ENCODE measurements at regions not wholly inside any gene's neighbourhood (a gene's known extent, or its start where the extent isn't known, plus 50 kb on each side); places are given as distances from the start of the nearest gene placed in this dataset.

GRCh38 chr7:4436361-4436895 is 245.7 kb upstream of the FOXK1 start:
- Histone ChIP-seq H3K27me3 (ENCODE audit: control insufficient read depth in 5 of 5, insufficient read depth in 4 of 5, low read length in 5 of 5) (peaks cover 0 to 3% (median 0%) of the 10 kb centered on the region in 5 donors), H3K27ac (ENCODE audit: low read depth, low read length) (no peak overlapping the region), H3K9ac (ENCODE audit: low read length in 5 of 5) (no peak overlapping the region), H3K9me3 (ENCODE audit: control insufficient read depth in 5 of 5, low read length in 5 of 5) (peaks cover 0 to 4% (median 0%) of the 10 kb centered on the region in 5 donors), H3K4me3 (ENCODE audit: low read depth in 1 of 5, low read length in 5 of 5) (no peak overlapping the region), H3K36me3 (ENCODE audit: control insufficient read depth in 5 of 5, insufficient read depth in 5 of 5, low read length in 5 of 5) (no peaks in the 10 kb centered on the region), H3K4me1 (ENCODE audit: control insufficient read depth in 5 of 5, insufficient read depth in 5 of 5, low read length in 5 of 5) (peaks cover 0 to 10% (median 3%) of the 10 kb centered on the region in 5 donors)

- Histone ChIP-seq H3K4me3 (ENCODE audit: low read depth in 1 of 5, low read length in 5 of 5) (no peak overlapping the region), H3K27ac (ENCODE audit: low read depth, low read length) (no peak overlapping the region), H3K9ac (ENCODE audit: low read length in 5 of 5) (no peak overlapping the region), H3K36me3 (ENCODE audit: control insufficient read depth in 5 of 5, insufficient read depth in 5 of 5, low read length in 5 of 5) (no peaks in the 10 kb centered on the region), H3K27me3 (ENCODE audit: control insufficient read depth in 5 of 5, insufficient read depth in 4 of 5, low read length in 5 of 5) (peaks cover 0 to 3% (median 0%) of the 10 kb centered on the region in 5 donors), H3K4me1 (ENCODE audit: control insufficient read depth in 5 of 5, insufficient read depth in 5 of 5, low read length in 5 of 5) (peaks cover 0 to 10% (median 3%) of the 10 kb centered on the region in 5 donors), H3K9me3 (ENCODE audit: control insufficient read depth in 5 of 5, low read length in 5 of 5) (peaks cover 0 to 2% (median 0%) of the 10 kb centered on the region in 5 donors)
These were observed 245.2 kb upstream of the FOXK1 start for GRCh38 chr7:4436936-4437335.

GRCh38 chr7:4437916-4438315 is 244.2 kb upstream of the FOXK1 start:
- no peak overlapping the region for H3K27ac ChIP-seq (ENCODE audit: low read depth, low read length)
- H3K27me3 ChIP-seq (ENCODE audit: control insufficient read depth in 5 of 5, insufficient read depth in 4 of 5, low read length in 5 of 5), result peaks cover 0 to 3% (median 0%) of the 10 kb centered on the region in 5 donors
- H3K9ac ChIP-seq (ENCODE audit: low read length in 5 of 5), result no peak overlapping the region
- H3K36me3 ChIP-seq (ENCODE audit: control insufficient read depth in 5 of 5, insufficient read depth in 5 of 5, low read length in 5 of 5), result no peaks in the 10 kb centered on the region
- no peak overlapping the region for H3K4me3 ChIP-seq (ENCODE audit: low read depth in 1 of 5, low read length in 5 of 5)
- peaks cover 0 to 10% (median 3%) of the 10 kb centered on the region in 5 donors for H3K4me1 ChIP-seq (ENCODE audit: control insufficient read depth in 5 of 5, insufficient read depth in 5 of 5, low read length in 5 of 5)
- no peaks in the 10 kb centered on the region for H3K9me3 ChIP-seq (ENCODE audit: control insufficient read depth in 5 of 5, low read length in 5 of 5)

DNA sequence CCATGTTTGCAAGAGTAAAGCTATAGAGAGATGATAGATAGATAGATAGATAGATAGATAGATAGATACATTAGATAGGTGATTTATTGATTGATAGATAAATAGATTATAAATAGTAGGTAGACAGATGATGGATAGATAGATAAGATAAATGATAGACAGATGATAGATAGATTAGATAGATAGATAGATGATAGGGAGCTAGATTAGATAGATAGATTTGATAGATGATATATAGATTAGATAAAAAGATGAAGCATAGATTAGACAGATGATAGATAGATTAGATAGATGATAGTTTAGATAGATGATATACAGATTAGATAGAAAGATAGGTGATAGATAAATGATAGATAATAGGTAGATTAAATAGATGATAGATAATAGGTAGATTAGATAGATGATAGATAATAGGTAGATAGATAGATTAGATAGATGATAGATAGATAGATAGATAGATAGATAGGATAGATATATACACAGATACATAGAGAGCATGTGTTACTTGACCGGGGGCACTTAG is 243.3 kb upstream of the FOXK1 start:
- no peaks in the 10 kb centered on the region for H3K9me3 ChIP-seq (ENCODE audit: control insufficient read depth in 5 of 5, low read length in 5 of 5)
- H3K4me3 ChIP-seq (ENCODE audit: low read depth in 1 of 5, low read length in 5 of 5), result no peak overlapping the region
- H3K4me1 ChIP-seq (ENCODE audit: control insufficient read depth in 5 of 5, insufficient read depth in 5 of 5, low read length in 5 of 5), result peaks cover 0 to 10% (median 3%) of the 10 kb centered on the region in 5 donors
- H3K9ac ChIP-seq (ENCODE audit: low read length in 5 of 5), result no peak overlapping the region
- no peaks in the 10 kb centered on the region for H3K36me3 ChIP-seq (ENCODE audit: control insufficient read depth in 5 of 5, insufficient read depth in 5 of 5, low read length in 5 of 5)
- H3K27me3 ChIP-seq (ENCODE audit: control insufficient read depth in 5 of 5, insufficient read depth in 4 of 5, low read length in 5 of 5), result peaks cover 0 to 3% (median 0%) of the 10 kb centered on the region in 5 donors
- H3K27ac ChIP-seq (ENCODE audit: low read depth, low read length), result no peak overlapping the region

GRCh38 chr7:4439444-4439843 is 242.7 kb upstream of the FOXK1 start:
- Histone ChIP-seq H3K4me3 (ENCODE audit: low read depth in 1 of 5, low read length in 5 of 5) (no peak overlapping the region), H3K36me3 (ENCODE audit: control insufficient read depth in 5 of 5, insufficient read depth in 5 of 5, low read length in 5 of 5) (no peaks in the 10 kb centered on the region), H3K9me3 (ENCODE audit: control insufficient read depth in 5 of 5, low read length in 5 of 5) (no peaks in the 10 kb centered on the region), H3K27me3 (ENCODE audit: control insufficient read depth in 5 of 5, insufficient read depth in 4 of 5, low read length in 5 of 5) (peaks cover 0 to 3% (median 0%) of the 10 kb centered on the region in 5 donors), H3K9ac (ENCODE audit: low read length in 5 of 5) (no peak overlapping the region), H3K27ac (ENCODE audit: low read depth, low read length) (no peak overlapping the region), H3K4me1 (ENCODE audit: control insufficient read depth in 5 of 5, insufficient read depth in 5 of 5, low read length in 5 of 5) (peaks cover 0 to 6% (median 0%) of the 10 kb centered on the region in 5 donors)

DNA sequence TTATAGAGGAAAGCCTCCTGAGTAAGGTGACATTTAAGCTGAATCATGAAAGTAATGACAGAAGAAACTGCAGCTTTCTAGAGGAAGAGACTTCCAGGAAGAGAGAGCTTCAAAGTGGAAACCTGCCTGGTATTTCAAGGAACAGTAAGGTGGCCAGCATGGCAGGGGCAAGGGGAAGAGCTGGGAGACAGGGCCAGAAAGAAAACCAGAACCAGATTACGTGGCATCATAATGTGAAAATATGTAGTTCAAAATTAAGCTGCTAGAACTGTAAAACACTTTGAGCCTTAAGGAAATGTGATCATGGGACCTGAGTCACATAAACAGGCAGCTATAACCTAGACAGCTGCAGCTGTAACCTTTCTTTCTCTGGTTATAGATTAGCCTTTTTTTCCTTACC is 238.0 kb upstream of the FOXK1 start:
- Histone ChIP-seq H3K9ac (ENCODE audit: low read length in 5 of 5) (no peak overlapping the region), H3K27ac (ENCODE audit: low read depth, low read length) (no peak overlapping the region)

DNA sequence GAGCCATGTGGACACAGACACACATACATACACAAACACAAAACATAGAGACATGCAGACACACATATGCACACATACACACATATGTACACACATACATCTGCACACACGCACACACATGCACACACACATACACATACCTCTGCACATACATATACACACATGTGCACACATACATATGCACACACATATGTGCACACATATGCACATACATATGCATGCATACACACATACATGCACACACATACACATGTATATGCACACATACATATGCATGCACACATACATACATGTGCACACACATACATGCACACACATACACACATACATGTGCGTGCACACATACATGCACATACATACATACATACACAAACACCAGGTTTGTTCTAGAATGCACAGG is 236.3 kb upstream of the FOXK1 start:
- Histone ChIP-seq H3K4me1 (ENCODE audit: control insufficient read depth in 5 of 5, insufficient read depth in 5 of 5, low read length in 5 of 5) (no peaks in the 10 kb centered on the region), H3K4me3 (ENCODE audit: low read depth in 1 of 5, low read length in 5 of 5) (no peak overlapping the region), H3K9ac (ENCODE audit: low read length in 5 of 5) (no peak overlapping the region), H3K36me3 (ENCODE audit: control insufficient read depth in 5 of 5, insufficient read depth in 5 of 5, low read length in 5 of 5) (no peaks in the 10 kb centered on the region), H3K27ac (ENCODE audit: low read depth, low read length) (no peak overlapping the region), H3K27me3 (ENCODE audit: control insufficient read depth in 5 of 5, insufficient read depth in 4 of 5, low read length in 5 of 5) (no peaks in the 10 kb centered on the region), H3K9me3 (ENCODE audit: control insufficient read depth in 5 of 5, low read length in 5 of 5) (peaks cover 0 to 4% (median 0%) of the 10 kb centered on the region in 5 donors)

More for the DNA sequence above, 238.0 kb upstream of the FOXK1 start:
- H3K4me1 ChIP-seq (ENCODE audit: control insufficient read depth in 5 of 5, insufficient read depth in 5 of 5, low read length in 5 of 5), result no peaks in the 10 kb centered on the region
- H3K36me3 ChIP-seq (ENCODE audit: control insufficient read depth in 5 of 5, insufficient read depth in 5 of 5, low read length in 5 of 5), result no peaks in the 10 kb centered on the region
- no peak overlapping the region for H3K4me3 ChIP-seq (ENCODE audit: low read depth in 1 of 5, low read length in 5 of 5)
- peaks cover 0 to 3% (median 0%) of the 10 kb centered on the region in 5 donors for H3K9me3 ChIP-seq (ENCODE audit: control insufficient read depth in 5 of 5, low read length in 5 of 5)
- no peaks in the 10 kb centered on the region for H3K27me3 ChIP-seq (ENCODE audit: control insufficient read depth in 5 of 5, insufficient read depth in 4 of 5, low read length in 5 of 5)

DNA sequence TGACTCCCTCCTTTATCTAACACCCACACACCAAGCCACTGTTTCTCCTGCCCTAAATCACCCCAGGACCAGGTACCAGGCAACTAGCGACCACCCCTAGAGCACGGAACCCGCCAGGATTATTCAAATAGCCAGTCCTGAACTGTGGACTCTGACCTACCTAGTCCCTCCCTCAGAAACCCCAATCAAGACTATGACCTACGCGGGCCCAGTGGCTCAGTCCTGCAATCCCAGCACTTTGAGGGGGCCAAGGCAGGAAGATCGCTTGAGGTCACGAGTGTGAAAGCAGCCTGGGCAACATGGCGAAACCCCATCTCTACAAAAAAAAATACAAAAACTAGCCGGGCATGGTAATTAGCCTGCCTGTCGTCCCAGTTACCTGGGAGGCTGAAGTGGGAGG is 232.8 kb upstream of the FOXK1 start:
- no peak overlapping the region for H3K4me3 ChIP-seq (ENCODE audit: low read depth in 1 of 5, low read length in 5 of 5)
- H3K36me3 ChIP-seq (ENCODE audit: control insufficient read depth in 5 of 5, insufficient read depth in 5 of 5, low read length in 5 of 5), result no peaks in the 10 kb centered on the region
- H3K9ac ChIP-seq (ENCODE audit: low read length in 5 of 5), result no peak overlapping the region
- no peaks in the 10 kb centered on the region for H3K4me1 ChIP-seq (ENCODE audit: control insufficient read depth in 5 of 5, insufficient read depth in 5 of 5, low read length in 5 of 5)
- peaks cover 0 to 4% (median 0%) of the 10 kb centered on the region in 5 donors for H3K9me3 ChIP-seq (ENCODE audit: control insufficient read depth in 5 of 5, low read length in 5 of 5)
- no peaks in the 10 kb centered on the region for H3K27me3 ChIP-seq (ENCODE audit: control insufficient read depth in 5 of 5, insufficient read depth in 4 of 5, low read length in 5 of 5)
- no peak overlapping the region for H3K27ac ChIP-seq (ENCODE audit: low read depth, low read length)

- Histone ChIP-seq H3K36me3 (ENCODE audit: control insufficient read depth in 5 of 5, insufficient read depth in 5 of 5, low read length in 5 of 5) (no peaks in the 10 kb centered on the region), H3K27ac (ENCODE audit: low read depth, low read length) (no peak overlapping the region), H3K9me3 (ENCODE audit: control insufficient read depth in 5 of 5, low read length in 5 of 5) (peaks cover 0 to 4% (median 0%) of the 10 kb centered on the region in 5 donors)
These were observed 231.6 kb upstream of the FOXK1 start for GRCh38 chr7:4450483-4450882.

GRCh38 chr7:4460597-4460996 is 221.5 kb upstream of the FOXK1 start:
- Histone ChIP-seq H3K4me3 (ENCODE audit: low read depth in 1 of 5, low read length in 5 of 5) (no peak overlapping the region), H3K9me3 (ENCODE audit: control insufficient read depth in 5 of 5, low read length in 5 of 5) (peaks cover 0 to 4% (median 0%) of the 10 kb centered on the region in 5 donors), H3K36me3 (ENCODE audit: control insufficient read depth in 5 of 5, insufficient read depth in 5 of 5, low read length in 5 of 5) (no peaks in the 10 kb centered on the region), H3K27me3 (ENCODE audit: control insufficient read depth in 5 of 5, insufficient read depth in 4 of 5, low read length in 5 of 5) (no peaks in the 10 kb centered on the region), H3K9ac (ENCODE audit: low read length in 5 of 5) (no peak overlapping the region), H3K4me1 (ENCODE audit: control insufficient read depth in 5 of 5, insufficient read depth in 5 of 5, low read length in 5 of 5) (peaks cover 0 to 10% (median 6%) of the 10 kb centered on the region in 5 donors), H3K27ac (ENCODE audit: low read depth, low read length) (no peak overlapping the region)

More at GRCh38 chr7:4450483-4450882, 231.6 kb upstream of the FOXK1 start:
- no peaks in the 10 kb centered on the region for H3K27me3 ChIP-seq (ENCODE audit: control insufficient read depth in 5 of 5, insufficient read depth in 4 of 5, low read length in 5 of 5)
- H3K9ac ChIP-seq (ENCODE audit: low read length in 5 of 5), result no peak overlapping the region
- H3K4me3 ChIP-seq (ENCODE audit: low read depth in 1 of 5, low read length in 5 of 5), result no peak overlapping the region
- no peaks in the 10 kb centered on the region for H3K4me1 ChIP-seq (ENCODE audit: control insufficient read depth in 5 of 5, insufficient read depth in 5 of 5, low read length in 5 of 5)

Measured in subcutaneous abdominal adipose tissue (tissue), 5 donors.